GM19238 (cell line): ENCODE measurements at regions not wholly inside any gene's neighbourhood (a gene's known extent, or its start where the extent isn't known, plus 50 kb on each side); places are given as distances from the start of the nearest gene placed in this dataset.
"Not testable (repeated sequence)": the region's sequence is repeated elsewhere in the genome, so short reads cannot be mapped to it uniquely, and the experiment has no call there.

ENCODE experiments used
- DNase-seq: peaks from one replicate; pipeline ENCODE4 v3.0.0; 2011; ENCODE audit warnings: low spot score; ENCODE audit not compliant: insufficient read length

DNA sequence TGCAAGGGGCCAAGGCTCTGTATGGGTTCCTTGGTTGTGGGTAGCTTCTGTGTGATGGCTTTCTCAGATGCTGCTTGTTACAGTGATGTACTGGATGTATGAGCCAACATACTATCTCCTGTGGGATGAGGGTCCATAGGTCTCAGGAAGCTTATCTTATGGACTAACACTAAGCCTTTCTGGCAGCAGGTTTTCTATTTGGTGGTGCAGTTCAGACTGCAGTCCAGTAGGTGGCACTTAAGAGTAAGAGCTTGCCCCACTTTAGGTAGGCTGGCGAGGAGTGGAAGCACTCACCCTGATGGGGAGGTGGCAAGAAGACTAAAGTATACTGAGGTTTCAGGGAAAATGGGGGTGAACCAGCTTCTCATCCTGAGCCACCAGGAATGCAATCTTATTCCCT is 306.7 kb upstream of the MAOA start:
- DNase-seq = peak; percentile 5

- DNase-seq = no peak
Observed at GRCh38 chrX:43350935-43351334, 305.2 kb upstream of the MAOA start.

DNA sequence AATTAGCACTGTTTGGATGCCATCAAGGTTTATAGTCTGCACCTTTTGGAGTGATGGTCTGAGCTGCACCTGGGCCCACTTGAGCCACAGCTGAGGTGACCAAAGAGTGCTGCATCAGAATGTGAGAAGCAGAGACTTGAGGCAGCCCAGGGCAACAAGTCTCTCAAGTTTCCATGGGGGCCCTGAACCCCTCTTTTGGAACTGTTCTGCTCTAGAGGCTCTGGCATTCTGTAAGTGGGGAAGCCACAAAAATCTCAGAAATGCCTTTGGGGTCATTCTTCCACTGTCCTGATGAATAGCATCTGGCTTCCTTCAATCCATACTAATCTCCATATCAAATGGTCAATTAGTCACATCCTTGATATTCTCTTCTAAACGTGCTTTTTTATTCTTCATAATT is 298.4 kb upstream of the MAOA start:
- no peak for DNase-seq

- no peak for DNase-seq
Observed at GRCh38 chrX:43373032-43373431, 283.1 kb upstream of the MAOA start.

DNA sequence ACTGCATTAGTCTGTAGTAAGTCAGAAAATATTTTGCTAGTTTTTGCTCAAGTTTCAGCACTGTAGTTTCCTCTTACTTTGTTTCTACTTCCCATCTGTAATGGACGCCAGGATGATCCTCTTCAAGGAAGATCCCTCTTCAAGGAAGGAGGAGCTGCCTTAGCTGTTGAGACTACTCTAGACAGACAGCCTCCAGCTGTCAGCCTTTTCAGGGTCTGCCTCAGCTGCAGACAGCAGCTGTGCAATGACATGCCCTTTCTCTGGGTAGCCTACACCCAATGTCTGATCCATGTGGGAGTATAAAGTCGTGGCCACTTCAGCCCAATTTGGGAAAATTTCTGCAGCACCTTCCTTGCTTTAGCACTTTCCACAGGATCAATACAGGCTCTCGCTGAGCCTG is 281.0 kb upstream of the MAOA start:
- no peak for DNase-seq

DNA sequence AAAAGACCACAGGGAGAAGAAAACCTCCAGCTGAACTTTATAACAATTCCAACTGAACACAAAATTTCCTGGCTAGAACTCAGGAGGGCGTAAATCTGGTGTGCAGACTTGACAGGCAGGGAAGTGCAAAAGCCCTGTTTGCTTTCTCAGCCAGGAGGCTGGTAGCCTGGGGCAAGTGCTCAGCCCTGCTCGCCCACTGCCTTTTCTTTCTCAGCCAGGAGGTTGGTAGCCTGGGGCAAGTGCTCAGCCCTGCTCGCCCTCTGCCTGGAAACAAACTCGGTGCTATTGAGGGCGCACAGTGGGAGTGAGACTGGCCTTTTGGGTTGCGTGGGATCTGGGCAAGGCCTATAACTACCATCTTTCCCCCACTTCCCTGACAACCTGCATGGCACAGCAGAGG is 275.4 kb upstream of the MAOA start:
- DNase-seq = no peak

GRCh38 chrX:43386875-43387274 is 269.2 kb upstream of the MAOA start:
- DNase-seq = no peak

DNA sequence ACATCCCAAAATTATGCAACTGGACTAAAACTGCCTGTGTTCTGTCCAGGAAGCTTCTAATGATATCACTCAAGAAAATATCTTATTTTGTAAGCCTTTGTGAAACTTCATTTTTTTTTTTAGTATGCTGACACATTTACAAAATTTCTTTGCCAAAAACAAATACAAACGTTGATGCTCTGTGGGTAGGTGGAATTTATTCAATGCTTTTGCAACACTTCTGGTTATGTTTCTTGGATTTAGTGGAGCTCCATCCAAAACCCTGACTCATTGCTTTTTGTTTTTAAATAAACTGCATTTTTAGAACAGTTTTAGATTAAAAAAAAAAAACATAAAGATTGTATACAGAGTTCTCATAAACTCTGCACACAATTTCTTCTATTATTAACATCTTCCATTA is 250.9 kb upstream of the MAOA start:
- DNase-seq = no peak

DNA sequence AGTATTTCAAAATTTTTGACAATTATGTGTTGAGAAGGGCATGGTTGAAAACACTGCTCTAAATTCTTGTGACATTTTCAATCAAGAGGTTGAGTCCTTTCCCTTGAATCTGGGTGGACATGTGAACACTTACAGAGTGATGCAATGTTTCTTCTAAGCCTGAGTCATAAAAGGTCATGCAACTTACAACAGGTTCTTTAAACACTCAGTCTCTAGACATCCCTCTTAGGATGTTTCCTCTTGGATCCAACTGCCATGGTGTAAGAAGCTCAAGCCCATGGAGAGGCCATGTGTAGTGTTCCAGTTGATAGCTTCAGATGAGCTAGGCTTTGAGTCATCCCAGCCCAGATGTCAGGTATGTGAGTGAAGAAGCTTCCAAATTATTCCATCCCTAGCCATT is 232.2 kb upstream of the MAOA start:
- no peak for DNase-seq

DNA sequence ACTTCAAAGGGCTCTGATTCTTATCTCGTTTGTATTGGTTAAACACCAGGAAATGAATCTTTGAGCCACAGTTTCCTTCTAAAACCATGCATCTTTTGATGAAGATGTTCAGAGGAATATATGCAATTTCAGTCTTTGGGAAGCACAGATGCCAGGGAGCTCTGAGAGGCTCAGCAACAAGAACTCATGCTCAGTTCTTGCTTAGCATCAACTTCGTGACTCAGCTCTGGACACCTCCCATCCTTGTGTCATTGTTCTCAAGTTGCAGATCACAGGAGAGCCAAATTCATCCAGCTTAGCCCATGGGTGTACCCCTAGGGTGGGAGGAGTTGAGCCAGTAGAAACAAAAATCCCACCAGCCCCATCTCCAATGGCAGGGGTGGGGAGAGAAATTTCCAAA is 219.6 kb upstream of the MAOA start:
- no peak for DNase-seq

GRCh38 chrX:43446752-43447151 is 209.3 kb upstream of the MAOA start:
- no peak for DNase-seq

GRCh38 chrX:43448688-43449087 is 207.4 kb upstream of the MAOA start:
- no peak for DNase-seq

GRCh38 chrX:43450355-43450754 is 205.7 kb upstream of the MAOA start:
- no peak for DNase-seq

DNA sequence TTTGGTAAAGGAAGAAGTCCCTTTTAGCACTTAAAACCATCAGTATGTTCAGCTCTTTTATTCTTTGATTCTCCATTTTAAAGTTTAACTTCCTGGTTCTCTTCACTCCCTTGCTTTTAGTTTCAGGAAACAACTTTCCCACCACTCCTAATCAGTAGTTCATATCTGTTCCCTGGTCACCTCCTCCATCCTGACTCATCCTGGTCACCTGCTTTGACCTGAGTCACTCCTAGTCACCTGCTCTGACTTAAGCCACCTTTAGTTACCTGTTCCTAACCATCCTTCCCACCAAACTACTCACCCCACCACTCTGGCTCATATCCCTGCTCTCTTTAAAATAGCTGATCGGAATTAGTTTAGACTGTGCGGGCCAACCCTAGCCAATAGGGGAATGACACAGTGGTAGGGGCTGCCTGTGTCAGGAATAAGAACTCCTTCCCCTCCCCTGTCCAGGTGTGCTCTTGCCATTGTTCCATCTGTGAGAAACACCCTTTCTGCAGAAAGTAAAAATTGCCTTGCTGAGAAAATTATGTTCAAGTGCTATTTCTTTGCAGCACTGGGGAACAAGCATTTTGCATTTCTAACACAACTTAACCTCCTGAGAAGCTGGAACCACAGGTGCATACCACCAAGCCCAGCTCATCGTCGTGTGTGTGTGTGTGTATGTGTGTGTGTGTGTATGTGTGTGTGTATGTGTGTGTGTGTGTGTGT is 204.0 kb upstream of the MAOA start:
- not testable (repeated sequence) for DNase-seq

- DNase-seq = no peak
Observed at GRCh38 chrX:43456063-43456462, 200.0 kb upstream of the MAOA start.

- no peak for DNase-seq
Observed at GRCh38 chrX:43456906-43457305, 199.2 kb upstream of the MAOA start.

DNA sequence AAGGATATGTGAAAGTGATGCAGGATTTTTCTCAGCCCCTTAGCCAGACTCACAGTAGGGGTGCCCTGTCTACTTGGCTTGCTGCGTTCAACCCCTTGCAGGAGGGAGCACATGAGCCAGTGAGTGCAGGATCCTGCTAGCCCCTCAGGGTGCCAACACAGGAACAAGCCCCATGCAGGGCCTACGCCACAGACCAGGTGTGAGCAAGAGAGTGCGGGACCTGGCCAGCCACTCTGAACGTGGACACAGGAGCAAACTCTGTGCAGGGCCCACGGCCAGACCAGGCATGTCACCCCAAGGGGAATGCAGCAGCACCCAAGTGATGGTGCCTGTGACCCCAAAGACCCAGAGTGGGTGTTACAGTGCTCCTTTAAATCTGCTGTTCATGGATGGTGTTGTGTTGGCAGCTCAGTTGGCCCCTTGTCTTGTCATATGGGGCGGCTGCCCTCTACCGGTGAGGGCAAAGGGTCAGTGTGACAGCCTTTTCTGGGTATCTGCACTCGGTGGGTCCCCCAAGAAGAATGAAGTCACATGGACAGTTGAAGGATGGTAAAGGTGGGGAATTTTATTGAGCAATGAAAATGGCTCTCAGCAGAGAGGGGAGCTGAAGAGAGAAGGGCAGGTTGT is 188.4 kb upstream of the MAOA start:
- no peak for DNase-seq

DNA sequence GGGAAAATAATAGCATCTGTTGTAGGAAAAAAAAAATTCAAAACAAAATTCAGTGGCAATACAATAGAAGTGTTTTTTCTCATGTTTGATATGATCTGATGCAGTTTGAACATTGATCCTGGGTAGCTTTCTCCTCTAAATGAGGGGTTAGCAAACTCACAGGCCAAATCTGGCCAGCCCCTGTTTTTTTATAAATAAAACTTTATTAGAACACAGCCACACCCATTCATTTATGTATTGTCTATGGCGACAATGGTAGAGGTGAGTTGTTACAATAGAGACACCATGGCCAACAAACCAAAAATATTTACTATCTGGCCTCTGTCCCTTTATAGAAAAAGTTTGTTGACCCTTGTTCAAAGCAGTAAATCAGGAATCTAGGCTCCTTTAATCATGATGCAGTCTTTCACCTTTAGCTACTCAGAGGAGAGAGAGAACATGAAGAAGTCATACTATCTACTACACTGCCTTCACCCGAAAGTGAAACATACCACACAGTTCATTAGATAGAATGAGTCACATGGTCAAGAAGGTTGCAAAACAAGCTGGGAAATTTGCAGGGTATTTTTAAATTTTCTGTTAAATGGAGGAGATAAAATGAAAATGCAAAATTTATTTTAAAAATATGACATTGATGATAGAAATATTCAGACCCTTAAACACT is 186.6 kb upstream of the MAOA start:
- no peak for DNase-seq

DNA sequence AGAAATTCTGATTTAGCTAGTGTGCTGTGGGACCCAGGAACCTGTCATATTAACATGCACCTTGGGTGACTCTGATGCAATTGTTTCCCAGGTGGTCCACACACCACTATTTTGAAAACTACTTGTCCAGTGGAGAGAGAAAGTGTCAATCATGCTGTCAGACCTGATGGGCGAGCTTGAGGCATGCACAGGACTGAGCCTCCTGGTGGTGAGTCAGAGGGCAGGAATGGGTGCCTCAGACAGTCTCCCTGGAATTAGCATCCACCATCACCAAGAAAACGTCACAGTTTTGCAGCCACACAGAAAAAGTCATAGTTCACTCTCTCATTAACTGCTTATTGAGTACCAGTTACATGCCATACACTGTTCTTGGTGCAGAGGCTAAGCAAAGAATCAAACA is 181.8 kb upstream of the MAOA start:
- no peak for DNase-seq

DNA sequence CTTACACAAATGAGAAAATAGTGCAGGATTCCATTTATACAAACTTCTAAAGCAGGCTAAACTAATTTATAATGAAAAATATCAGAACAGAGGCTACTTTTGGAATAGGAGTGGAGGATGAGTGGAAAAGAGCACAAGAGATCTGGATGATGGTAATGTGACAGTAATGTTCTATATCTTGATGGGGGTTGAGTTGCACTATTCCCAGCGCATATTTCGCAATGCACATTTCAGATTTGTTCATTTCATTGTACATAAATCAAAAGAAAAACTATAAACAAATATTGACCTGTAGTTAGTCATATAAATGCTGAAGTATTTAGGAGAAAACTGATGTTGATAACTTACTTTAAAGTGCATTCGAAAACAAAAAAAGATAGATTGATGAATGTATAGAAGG is 177.0 kb upstream of the MAOA start:
- no peak for DNase-seq

- no peak for DNase-seq
Observed at GRCh38 chrX:43479850-43480249, 176.2 kb upstream of the MAOA start.

- DNase-seq = no peak
Observed at GRCh38 chrX:43481576-43481975, 174.5 kb upstream of the MAOA start.

DNA sequence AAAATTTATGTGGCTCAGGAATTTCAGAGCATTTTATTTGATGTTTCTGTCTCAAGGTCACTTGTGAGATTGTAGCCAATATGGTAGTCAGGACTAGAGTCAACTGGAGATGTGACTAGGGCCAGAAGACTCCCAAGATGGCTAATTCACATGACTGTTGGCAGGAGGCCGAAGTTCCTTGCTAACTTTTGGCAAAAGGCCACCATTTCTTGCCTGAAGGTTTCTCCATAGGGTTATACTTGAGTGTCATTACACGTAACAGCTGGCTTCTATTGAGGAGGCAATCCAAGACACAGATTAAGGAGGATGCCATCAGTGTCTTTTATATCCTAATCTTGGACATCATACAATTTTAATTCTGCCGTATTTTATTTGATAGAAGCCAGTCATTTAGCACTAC is 162.3 kb upstream of the MAOA start:
- no peak for DNase-seq
